ENCODE measurements at regions not wholly inside any gene's neighbourhood (a gene's known extent, or its start where the extent isn't known, plus 50 kb on each side); places are given as distances from the start of the nearest gene placed in this dataset.

DNA sequence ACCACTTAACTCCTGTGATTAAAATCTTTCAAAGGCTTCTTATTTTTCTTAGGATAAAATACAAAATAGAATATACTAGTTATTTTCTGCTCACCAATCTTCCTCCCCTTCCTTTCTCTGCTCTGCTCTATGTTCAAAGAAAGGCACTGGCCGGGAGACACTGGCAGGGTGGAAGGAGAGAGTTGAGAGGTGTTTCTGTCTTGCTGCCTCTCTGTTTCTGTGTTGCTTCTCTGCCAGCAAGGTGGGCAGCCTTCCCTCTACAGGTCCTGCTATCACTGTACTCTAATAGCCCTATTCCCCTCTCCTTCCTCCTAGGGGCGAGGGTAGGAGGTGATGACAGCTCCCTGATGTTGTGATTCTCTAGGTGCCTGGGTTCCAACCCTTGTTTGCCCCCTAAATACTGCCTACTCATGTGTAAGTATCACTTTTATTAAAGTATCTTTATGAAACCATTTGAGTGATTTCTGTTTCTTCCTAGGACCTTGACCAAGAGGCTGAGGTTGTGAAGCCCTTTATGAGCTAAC, 515.1 kb downstream of the TLE4 start:
- intact Hi-C loops (cut with DNase I): no loop called here
- Histone ChIP-seq H3K36me3 (no peaks in the 10 kb centered on the region), H3K9me3 (no peaks in the 10 kb centered on the region), H3K27ac (no peak overlapping the region), H3K27me3 (no peaks in the 10 kb centered on the region), H3K4me1 (no peaks in the 10 kb centered on the region), H3K9ac (ENCODE audit: low read depth in 2 of 2, low read length in 2 of 2) (no peak overlapping the region), H3K4me3 (no peak overlapping the region)
- TF ChIP-seq CTCF (IDR thresholded peaks at IDR 0.05): no peak
- no peak for DNase-seq

GRCh38 chr9:80086386-80086785, 514.6 kb downstream of the TLE4 start:
- no peaks in the 10 kb centered on the region for H3K36me3 ChIP-seq
- no peak overlapping the region for H3K27ac ChIP-seq
- DNase-seq: no peak
- H3K9ac ChIP-seq (ENCODE audit: low read depth in 2 of 2, low read length in 2 of 2): no peak overlapping the region
- no peak overlapping the region for H3K4me3 ChIP-seq
- H3K9me3 ChIP-seq: no peaks in the 10 kb centered on the region
- no peaks in the 10 kb centered on the region for H3K4me1 ChIP-seq
- intact Hi-C loops (cut with DNase I): no loop called here
- no peak for TF ChIP-seq CTCF (IDR thresholded peaks at IDR 0.05)
- no peaks in the 10 kb centered on the region for H3K27me3 ChIP-seq

- Histone ChIP-seq H3K4me3 (no peak overlapping the region), H3K9me3 (no peaks in the 10 kb centered on the region), H3K4me1 (no peaks in the 10 kb centered on the region), H3K27me3 (no peaks in the 10 kb centered on the region), H3K36me3 (no peaks in the 10 kb centered on the region), H3K27ac (no peak overlapping the region), H3K9ac (ENCODE audit: low read depth in 2 of 2, low read length in 2 of 2) (no peak overlapping the region)
- intact Hi-C loops (cut with DNase I): no loop called here
- no peak for DNase-seq
- TF ChIP-seq CTCF (IDR thresholded peaks at IDR 0.05): no peak
These were observed 513.9 kb downstream of the TLE4 start for GRCh38 chr9:80085668-80086067.

- no peak for TF ChIP-seq CTCF (IDR thresholded peaks at IDR 0.05)
- intact Hi-C loops (cut with DNase I): no loop called here
These were observed 510.4 kb downstream of the TLE4 start for GRCh38 chr9:80082213-80082612.

GRCh38 chr9:80078826-80079225, 507.1 kb downstream of the TLE4 start:
- TF ChIP-seq CTCF (IDR thresholded peaks at IDR 0.05): no peak
- no peak for DNase-seq
- Histone ChIP-seq H3K4me3 (no peak overlapping the region), H3K27me3 (no peaks in the 10 kb centered on the region), H3K36me3 (no peaks in the 10 kb centered on the region), H3K27ac (no peak overlapping the region), H3K9ac (ENCODE audit: low read depth in 2 of 2, low read length in 2 of 2) (no peak overlapping the region), H3K9me3 (no peaks in the 10 kb centered on the region), H3K4me1 (no peaks in the 10 kb centered on the region)
- intact Hi-C loops (cut with DNase I): no loop called here

More at GRCh38 chr9:80082213-80082612, 510.4 kb downstream of the TLE4 start:
- Histone ChIP-seq H3K4me3 (no peak overlapping the region), H3K36me3 (no peaks in the 10 kb centered on the region), H3K27me3 (no peaks in the 10 kb centered on the region), H3K4me1 (no peaks in the 10 kb centered on the region), H3K27ac (no peak overlapping the region), H3K9me3 (no peaks in the 10 kb centered on the region), H3K9ac (ENCODE audit: low read depth in 2 of 2, low read length in 2 of 2) (no peak overlapping the region)
- DNase-seq: no peak
